A549 (cell line): ENCODE measurements at regions not wholly inside any gene's neighbourhood (a gene's known extent, or its start where the extent isn't known, plus 50 kb on each side); places are given as distances from the start of the nearest gene placed in this dataset.
"Not testable (repeated sequence)": the region's sequence is repeated elsewhere in the genome, so short reads cannot be mapped to it uniquely, and the experiment has no call there.

ENCODE experiments used
- ATAC-seq, 2 experiments: fragments of 200-7000 bp in 1 of 2; fragments of >200 bp in 1 of 2; cut with Nextera tagmentation in 1 of 2; cut with Tn5 transposase in 1 of 2; 3 replicates each; pipeline versions ENCODE4 v1.8.0 to v1.9.1; 2018 to 2020; ENCODE audit warnings: mild to moderate bottlenecking in 1 of 2, moderate library complexity in 1 of 2
- CTCF ChIA-PET: fragments of 300-600 bp; sonication (Branson Sonifier 250); formaldehyde crosslinking; extraction: SDS; loops from one replicate; lab custom pipeline; 2021; ENCODE audit warnings: antibody characterized with exemption, inconsistent platforms; lab: Yijun Ruan, JAX
- POLR2A ChIA-PET: fragments of 350-600 bp; formaldehyde crosslinking; extraction: SDS; loops from one replicate; lab custom pipeline; 2021; ENCODE audit warnings: antibody characterized with exemption, inconsistent platforms; lab: Yijun Ruan, JAX
- DNase-seq, 2 experiments: peaks; one replicate each; pipeline versions ENCODE4 v3.0.0 to v3.0.0-alpha.2; 2011 to 2016; ENCODE audit warnings: low read depth in 1 of 2, low spot score in 1 of 2
- FAIRE-seq: peaks from 2 replicates; lab custom pipeline; 2011; peaks lifted over from hg19 to GRCh38; lab: Jason Lieb, UNC
- H3K27ac ChIP-seq, 2 experiments: fragments of >200 bp; sonication (Bioruptor Twin); formaldehyde crosslinking; 3 replicates each; pipeline ENCODE4 v1.5.1; 2016 to 2017
- H3K4me1 ChIP-seq: fragments of >200 bp; sonication (Bioruptor Twin); formaldehyde crosslinking; 3 replicates; pipeline ENCODE4 v1.6.1; 2016
- H3K4me2 ChIP-seq: fragments of >200 bp; sonication (Bioruptor Twin); formaldehyde crosslinking; 3 replicates; pipeline ENCODE4 v1.6.1; 2016
- H3K4me3 ChIP-seq: fragments of >200 bp; sonication (Bioruptor Twin); formaldehyde crosslinking; 3 replicates; pipeline ENCODE4 v1.5.1; 2016
- H3K9me3 ChIP-seq: fragments of >200 bp; sonication (Bioruptor Twin); formaldehyde crosslinking; 3 replicates; pipeline ENCODE4 v1.6.1; 2016
- CHD4 ChIP-seq: fragments of 200-600 bp; sonication (generic); IDR thresholded peaks from 2 replicates; pipeline ENCODE4 v1.6.1; 2016; ENCODE audit warnings: antibody characterized with exemption, mild to moderate bottlenecking, borderline replicate concordance
- E2F6 ChIP-seq: IDR thresholded peaks from 2 replicates; pipeline ENCODE4 v1.6.1; 2012; ENCODE audit warnings: low read depth, borderline replicate concordance
- EHF ChIP-seq: fragments of 250-450 bp; sonication (Bioruptor Pico); IDR thresholded peaks from 2 replicates; pipeline ENCODE4 v1.5.0; 2020; ENCODE audit warnings: mild to moderate bottlenecking
- EHMT2 ChIP-seq: fragments of 200-600 bp; sonication (generic); IDR thresholded peaks from 2 replicates; pipeline ENCODE4 v1.6.1; 2016; ENCODE audit warnings: antibody characterized with exemption, low read depth, mild to moderate bottlenecking, moderate library complexity
- ELK1 ChIP-seq: fragments of 150-350 bp; IDR thresholded peaks from 2 replicates; pipeline ENCODE4 v1.6.1; 2014; ENCODE audit warnings: low read depth, mild to moderate bottlenecking, low read length
- EP300 ChIP-seq, 2 experiments: fragments of >200 bp; sonication (Bioruptor Twin); formaldehyde crosslinking; IDR thresholded peaks; 2 replicates in 1 of 2; 3 replicates in 1 of 2; pipeline ENCODE4 v1.6.1; 2016 to 2017
- ESRRA ChIP-seq: fragments of 150-350 bp; IDR thresholded peaks from 2 replicates; pipeline ENCODE4 v1.6.1; 2014; ENCODE audit warnings: mild to moderate bottlenecking, low read length, borderline replicate concordance
- FOSL2 ChIP-seq, 2 experiments: fragments of 450-650 bp in 1 of 2; fragments of >200 bp in 1 of 2; sonication (Bioruptor Twin) in 1 of 2; formaldehyde crosslinking; IDR thresholded peaks; 2 replicates each; pipeline versions ENCODE4 v1.5.0 to v1.6.1; 2016 to 2020; ENCODE audit warnings: mild to moderate bottlenecking in 1 of 2, moderate library complexity in 1 of 2
- HDAC2 ChIP-seq: fragments of 200-600 bp; sonication (generic); IDR thresholded peaks from 2 replicates; pipeline ENCODE4 v1.6.1; 2016
- HES2 ChIP-seq: fragments of >200 bp; sonication (Bioruptor Twin); formaldehyde crosslinking; IDR thresholded peaks from 2 replicates; pipeline ENCODE4 v1.6.1; 2016
- HEYL ChIP-seq: fragments of 250-450 bp; sonication (Bioruptor Pico); IDR thresholded peaks from 2 replicates; pipeline ENCODE4 v1.8.0; 2021; ENCODE audit warnings: mild to moderate bottlenecking, moderate library complexity
- HMGXB4 ChIP-seq: fragments of 250-450 bp; sonication (Bioruptor Pico); IDR thresholded peaks from 2 replicates; pipeline ENCODE4 v1.5.0; 2021; ENCODE audit warnings: mild to moderate bottlenecking, moderate library complexity, borderline replicate concordance
- HOXB5 ChIP-seq: fragments of 250-450 bp; sonication (Bioruptor Pico); IDR thresholded peaks from 2 replicates; pipeline ENCODE4 v1.5.0; 2020; ENCODE audit warnings: mild to moderate bottlenecking, moderate library complexity
- JUN ChIP-seq, 2 experiments: fragments of >200 bp; sonication (Bioruptor Twin); formaldehyde crosslinking; IDR thresholded peaks; 2 replicates in 1 of 2; 3 replicates in 1 of 2; pipeline ENCODE4 v1.6.1; 2016 to 2017
- JUNB ChIP-seq: fragments of >200 bp; sonication (Bioruptor Twin); formaldehyde crosslinking; IDR thresholded peaks from 2 replicates; pipeline ENCODE4 v1.6.1; 2016
- KDM1A ChIP-seq: fragments of 200-600 bp; sonication (generic); IDR thresholded peaks from 2 replicates; pipeline ENCODE4 v1.6.1; 2016; ENCODE audit warnings: low read depth, mild to moderate bottlenecking
- KDM5A ChIP-seq: fragments of 200-600 bp; sonication (generic); IDR thresholded peaks from 2 replicates; pipeline ENCODE4 v1.6.1; 2016; ENCODE audit warnings: antibody characterized with exemption, mild to moderate bottlenecking
- MAFK ChIP-seq: fragments of 450-650 bp; IDR thresholded peaks from 2 replicates; pipeline ENCODE4 v1.6.1; 2014; ENCODE audit not compliant: partially characterized antibody
- MAX ChIP-seq: IDR thresholded peaks from 2 replicates; pipeline ENCODE4 v1.6.1; 2012
- NFE2L2 ChIP-seq: fragments of 150-350 bp; conservative IDR thresholded peaks from 2 replicates; pipeline ENCODE4 v1.6.1; 2014; ENCODE audit warnings: low read length
- RFX5 ChIP-seq: fragments of 450-650 bp; IDR thresholded peaks from 2 replicates; pipeline ENCODE4 v1.7.1; 2014; ENCODE audit warnings: antibody characterized with exemption, mild to moderate bottlenecking, moderate library complexity
- SMC3 ChIP-seq: fragments of >200 bp; sonication (Bioruptor Twin); formaldehyde crosslinking; IDR thresholded peaks from 3 replicates; pipeline ENCODE4 v1.6.1; 2018; ENCODE audit warnings: inconsistent platforms
- TP53 ChIP-seq: fragments of 250-450 bp; sonication (Bioruptor Pico); IDR thresholded peaks from 2 replicates; pipeline ENCODE4 v1.5.0; 2021; ENCODE audit warnings: mild to moderate bottlenecking, moderate library complexity
- ZC3H11A ChIP-seq: fragments of 450-650 bp; IDR thresholded peaks from 2 replicates; pipeline ENCODE4 v1.6.1; 2014; ENCODE audit warnings: antibody characterized with exemption, mild to moderate bottlenecking
- WGBS: methylation state at CpG from one replicate; pipeline ENCODE4 v1.1.6; 2017; ENCODE audit errors: missing lambda C conversion rate; 5-methylcytosine and 5-hydroxymethylcytosine counted together

GRCh38 chr5:50299896-50300295 lies 141.2 kb downstream of the EMB start:
- POLR2A ChIA-PET = no interaction called here
- ATAC-seq (no peak), DNase-seq (no peak), FAIRE-seq (no peak)
- Histone ChIP-seq H3K9me3 (no peaks in the 10 kb centered on the region), H3K27ac (no peak overlapping the region), H3K4me2 (no peak overlapping the region), H3K4me1 (peaks cover 23% of the 10 kb centered on the region), H3K4me3 (no peak overlapping the region)
- CTCF ChIA-PET = interaction anchor here (1.1 kb wide), 1 partner anchor 11 kb away, joined by 3 read pairs; no protein-coding TSS in a partner anchor
- TF ChIP-seq HDAC2 = no peak
- TF ChIP-seq HOXB5 (CRISPR knock-in tag) = no peak
- TF ChIP-seq ELK1 = no peak
- TF ChIP-seq HMGXB4 (CRISPR knock-in tag) = no peak
- TF ChIP-seq SMC3 = no peak
- WGBS = 63% methylated on average over 1 of the region's 1 CpG

GRCh38 chr5:50292735-50293394 lies 148.2 kb downstream of the EMB start:
- Histone ChIP-seq H3K4me2 (no peak overlapping the region), H3K4me1 (no peaks in the 10 kb centered on the region), H3K4me3 (no peak overlapping the region), H3K9me3 (no peaks in the 10 kb centered on the region), H3K27ac (no peak overlapping the region)
- DNase-seq = no peak
- no peak for FAIRE-seq
- no peak for ATAC-seq
- ChIA-PET CTCF (no interaction called here), POLR2A (no interaction called here)
- TF ChIP-seq ESRRA = no peak
- TF ChIP-seq NFE2L2 = no peak
- no peak for TF ChIP-seq EHMT2
- no peak for TF ChIP-seq JUNB
- TF ChIP-seq FOSL2 (IDR thresholded peaks at IDR 0.05) = no peak
- no peak for TF ChIP-seq FOSL2 (CRISPR knock-in tag; IDR thresholded peaks at IDR 0.05)
- no peak for TF ChIP-seq HEYL (CRISPR knock-in tag)
- no peak for TF ChIP-seq TP53 (CRISPR knock-in tag)
- TF ChIP-seq HMGXB4 (CRISPR knock-in tag) = no peak
- no peak for TF ChIP-seq CHD4
- TF ChIP-seq EHF (CRISPR knock-in tag) = no peak
- TF ChIP-seq JUN (IDR thresholded peaks at IDR 0.05) = no peak
- no peak for TF ChIP-seq E2F6
- no peak for TF ChIP-seq ZC3H11A
- TF ChIP-seq EP300 (IDR thresholded peaks at IDR 0.05) = no peak
- TF ChIP-seq KDM5A = no peak
- no peak for TF ChIP-seq MAFK
- TF ChIP-seq HES2 = no peak
- TF ChIP-seq MAX = no peak
- no peak for TF ChIP-seq KDM1A
- TF ChIP-seq RFX5 = no peak
- WGBS = 39% methylated on average over 3 of the region's 9 CpGs

GRCh38 chr5:50280461-50280860 lies 160.6 kb downstream of the EMB start:
- H3K4me3 ChIP-seq, POLR2A ChIA-PET, H3K4me2 ChIP-seq, ATAC-seq, CTCF ChIA-PET, H3K4me1 ChIP-seq, H3K27ac ChIP-seq, DNase-seq, H3K9me3 ChIP-seq, FAIRE-seq: not testable (repeated sequence)
- WGBS = 24% methylated on average over 6 of the region's 10 CpGs
